ENCODE measurements at regions not wholly inside any gene's neighbourhood (a gene's known extent, or its start where the extent isn't known, plus 50 kb on each side); places are given as distances from the start of the nearest gene placed in this dataset.

GRCh38 chrX:18065956-18066355 is 154.7 kb downstream of the BEND2 start:
- no peaks in the 10 kb centered on the region for H3K79me2 ChIP-seq (ENCODE audit: control insufficient read depth, insufficient read depth, low read length)
- CTCF ChIA-PET (ENCODE audit: low intra/inter-chr PET ratio): no interaction called here
- DNase-seq (ENCODE audit: extremely low read depth in 1 of 4, low spot score in 3 of 4): no peak
- TF ChIP-seq C11orf30 (IDR thresholded peaks at IDR 0.05; ENCODE audit: low read depth): no peak
- no peak for TF ChIP-seq HDAC1 (IDR thresholded peaks at IDR 0.05)
- no peak for TF ChIP-seq ZNF407 (IDR thresholded peaks at IDR 0.05; ENCODE audit: low read depth)
- TF ChIP-seq RCOR1 (IDR thresholded peaks at IDR 0.05; ENCODE audit: borderline replicate concordance in 1 of 2, low read depth in 2 of 2, low read length in 2 of 2): no peak
- TF ChIP-seq TBL1XR1 (IDR thresholded peaks at IDR 0.05; ENCODE audit: low read length in 2 of 2): no peak
- TF ChIP-seq ZNF253 (CRISPR knock-in tag; conservative IDR thresholded peaks at IDR 0.05): no peak
- no peak for TF ChIP-seq ELF2 (CRISPR knock-in tag; IDR thresholded peaks at IDR 0.05)
- TF ChIP-seq GABPB1 (CRISPR knock-in tag; IDR thresholded peaks at IDR 0.05): no peak
- no peak for TF ChIP-seq ATF7 (IDR thresholded peaks at IDR 0.05)
- no peak for TF ChIP-seq NFE2 (IDR thresholded peaks at IDR 0.05; ENCODE audit: low read depth)
- no peak for TF ChIP-seq NFIX (CRISPR knock-in tag; IDR thresholded peaks at IDR 0.05; ENCODE audit: low read depth)
- TF ChIP-seq ZNF778 (CRISPR knock-in tag; IDR thresholded peaks at IDR 0.05): no peak
- no peak for TF ChIP-seq SAP30 (IDR thresholded peaks at IDR 0.05; ENCODE audit: borderline replicate concordance, insufficient read depth, low read depth, low read length, poor library complexity, severe bottlenecking)
- intact Hi-C loops (cut with micrococcal nuclease) (no loop called here), in situ Hi-C loops (cut with MboI) (no loop called here)
- H3K36me3 ChIP-seq (ENCODE audit: control insufficient read depth, insufficient read depth, low read length): no peaks in the 10 kb centered on the region
- no peak overlapping the region for H3K4me3 ChIP-seq
- H3K9me1 ChIP-seq (ENCODE audit: control insufficient read depth, insufficient read depth, low read length): no peaks in the 10 kb centered on the region
- H3K27ac ChIP-seq (ENCODE audit: extremely low read depth, low read depth, low read length): no peak overlapping the region
- no TSS peak for BruUV-seq (replicated peaks)
- no peak for ATAC-seq
- no peaks in the 10 kb centered on the region for H3K4me1 ChIP-seq (replicated peaks in 1 of 2; ENCODE audit: control insufficient read depth in 2 of 2, insufficient read depth in 2 of 2, low read length in 2 of 2)
- WGBS (ENCODE audit: insufficient coverage, low coverage, missing lambda C conversion rate): 0% methylated on average over 5 of the region's 6 CpGs
- no peak overlapping the region for H2AFZ ChIP-seq (ENCODE audit: low read depth, low read length)
- no peaks in the 10 kb centered on the region; a peak in 1 of 5 replicates for H3K27me3 ChIP-seq (ENCODE audit: control insufficient read depth in 2 of 2, insufficient read depth in 2 of 2, low read length in 2 of 2)
- H3K4me2 ChIP-seq (ENCODE audit: insufficient read depth, low read length): no peak overlapping the region
- no peak overlapping the region for H3K9ac ChIP-seq (ENCODE audit: insufficient read depth in 1 of 2, low read depth in 2 of 2, low read length in 2 of 2)
- no peaks in the 10 kb centered on the region for H3K9me3 ChIP-seq (replicated peaks; ENCODE audit: control insufficient read depth, insufficient read depth, low read depth, low read length)
- FAIRE-seq: no peak
- no peaks in the 10 kb centered on the region for H4K20me1 ChIP-seq (replicated peaks; ENCODE audit: control insufficient read depth, insufficient read depth, low read length)
- POLR2A ChIA-PET: interaction anchor here (1.6 kb wide), 1 partner anchor 24 kb away, joined by 5 read pairs; no protein-coding TSS in a partner anchor

Measured in K562 (cell line).